Endothelial cell of umbilical vein (primary cell): ENCODE measurements at regions not wholly inside any gene's neighbourhood (a gene's known extent, or its start where the extent isn't known, plus 50 kb on each side); places are given as distances from the start of the nearest gene placed in this dataset.

ENCODE experiments used
- BruUV-seq: library from RNA; stranded (reverse); fragments of 400-500 nt; replicated peaks from 2 replicates; lab custom pipeline; 2021; lab: Mats Ljungman, UMichigan
- CTCF ChIA-PET: fragments of 300-600, 350-600 bp; sonication (Branson Sonifier 250); formaldehyde crosslinking; loops from one replicate; lab custom pipeline; 2021; ENCODE audit warnings: antibody characterized with exemption, inconsistent platforms; lab: Charles Lee
- POLR2A ChIA-PET: fragments of 300-600, 350-600 bp; sonication (Branson Sonifier 250); formaldehyde crosslinking; loops from one replicate; lab custom pipeline; 2021; ENCODE audit warnings: antibody characterized with exemption, inconsistent platforms; lab: Charles Lee
- DNase-seq: peaks from one replicate; pipeline ENCODE4 v3.0.0-alpha.2; 2011; ENCODE audit warnings: low read depth, low spot score
- FAIRE-seq: peaks from 2 replicates; lab custom pipeline; 2011; peaks lifted over from hg19 to GRCh38; lab: Jason Lieb, UNC
- H2AFZ ChIP-seq: 2 replicates; pipeline ENCODE4 v1.6.0; 2012; ENCODE audit warnings: low read depth, low read length, control low read depth, inconsistent platforms
- H3K27ac ChIP-seq: 2 replicates; pipeline ENCODE4 v1.5.1; 2011; ENCODE audit warnings: low read depth, mild to moderate bottlenecking, control low read depth, low read length, moderate library complexity; ENCODE audit not compliant: insufficient read depth
- H3K27me3 ChIP-seq, 2 experiments: 2 replicates each; pipeline versions ENCODE4 v1.6.0 to v1.6.1; 2011; ENCODE audit warnings: low read length in 2 of 2, mixed read lengths in 1 of 2; ENCODE audit not compliant: control insufficient read depth in 2 of 2, insufficient read depth in 2 of 2
- H3K36me3 ChIP-seq, 2 experiments: 2 replicates in 1 of 2; 3 replicates in 1 of 2; pipeline ENCODE4 v1.5.1; 2011; ENCODE audit warnings: low read length in 2 of 2, mild to moderate bottlenecking in 1 of 2, moderate library complexity in 1 of 2; ENCODE audit not compliant: control insufficient read depth in 2 of 2, insufficient read depth in 2 of 2; ENCODE audit errors: extremely low read depth in 1 of 2
- H3K4me1 ChIP-seq: 3 replicates; pipeline ENCODE4 v1.5.1; 2011; ENCODE audit warnings: mild to moderate bottlenecking, low read length; ENCODE audit not compliant: control insufficient read depth, insufficient read depth; ENCODE audit errors: extremely low read depth
- H3K4me2 ChIP-seq: 2 replicates; pipeline ENCODE4 v1.6.1; 2011; ENCODE audit warnings: low read length, control low read depth, mixed read lengths; ENCODE audit not compliant: insufficient read depth
- H3K4me3 ChIP-seq, 3 experiments: fragments of 200-600 bp in 1 of 3; sonication (generic), shearing (Covaris generic) in 1 of 3; replicated peaks in 1 of 3; 2 replicates each; pipeline ENCODE4 v1.5.1; 2011 to 2016; ENCODE audit warnings: control low read depth in 3 of 3, low read length in 3 of 3, mild to moderate bottlenecking in 2 of 3, inconsistent platforms in 1 of 3, low read depth in 1 of 3, moderate library complexity in 1 of 3; ENCODE audit not compliant: insufficient read depth in 1 of 3
- H3K79me2 ChIP-seq: 2 replicates; pipeline ENCODE4 v1.6.0; 2012; ENCODE audit warnings: low read length, inconsistent platforms; ENCODE audit not compliant: control insufficient read depth, insufficient read depth
- H3K9ac ChIP-seq: replicated peaks from 2 replicates; pipeline ENCODE3; 2011; ENCODE audit warnings: low read length, control low read depth; ENCODE audit not compliant: insufficient read depth; ENCODE audit errors: extremely low read depth
- H3K9me1 ChIP-seq: replicated peaks from 3 replicates; pipeline ENCODE4 v1.6.0; 2011; ENCODE audit warnings: mild to moderate bottlenecking, low read length; ENCODE audit not compliant: control insufficient read depth, insufficient read depth; ENCODE audit errors: extremely low read depth
- H3K9me3 ChIP-seq: replicated peaks from 2 replicates; pipeline ENCODE4 v1.5.1; 2012; ENCODE audit warnings: low read length, inconsistent platforms; ENCODE audit not compliant: control insufficient read depth, insufficient read depth
- H4K20me1 ChIP-seq: replicated peaks from 2 replicates; pipeline ENCODE3; 2011; ENCODE audit warnings: mild to moderate bottlenecking, low read length; ENCODE audit not compliant: control insufficient read depth, insufficient read depth; ENCODE audit errors: extremely low read depth
- EZH2 ChIP-seq: IDR thresholded peaks from 2 replicates; pipeline ENCODE4 v1.6.1; 2012; ENCODE audit warnings: borderline replicate concordance, low read depth, mild to moderate bottlenecking, moderate library complexity, low read length, inconsistent platforms; ENCODE audit not compliant: severe bottlenecking
- FOS ChIP-seq: IDR thresholded peaks from 2 replicates; pipeline ENCODE4 v1.6.1; 2011; ENCODE audit warnings: mild to moderate bottlenecking, low read length, moderate library complexity, borderline replicate concordance; ENCODE audit not compliant: insufficient read depth
- GATA2 ChIP-seq: IDR thresholded peaks from 2 replicates; pipeline ENCODE4 v1.7.0; 2011; ENCODE audit warnings: low read depth, mild to moderate bottlenecking, moderate library complexity, mixed read lengths, low read length; ENCODE audit not compliant: insufficient read length, insufficient read depth
- JUN ChIP-seq: IDR thresholded peaks from 2 replicates; pipeline ENCODE4 v1.6.1; 2011; ENCODE audit warnings: borderline replicate concordance, low read depth; ENCODE audit not compliant: insufficient read length, insufficient read depth
- MYC ChIP-seq: IDR thresholded peaks from one replicate; pipeline ENCODE4 v1.6.1; 2011; ENCODE audit warnings: mild to moderate bottlenecking, low read depth, low read length
- POLR2A ChIP-seq: IDR thresholded peaks from 2 replicates; pipeline ENCODE4 v1.6.1; 2012; ENCODE audit warnings: low read depth, mild to moderate bottlenecking, control low read depth, low read length
- POLR2AphosphoS5 ChIP-seq: IDR thresholded peaks from 2 replicates; pipeline ENCODE4 v1.6.1; 2012; ENCODE audit warnings: low read depth, mild to moderate bottlenecking, control low read depth, low read length, moderate library complexity; ENCODE audit not compliant: insufficient read depth
- dilution Hi-C: fragments of 300-500 bp; cut with MboI; formaldehyde crosslinking; loops from one replicate; pipeline ENCODE4 v1.15.0; 2019; ENCODE audit warnings: low sequenced_read_pairs; ENCODE audit not compliant: extremely low pct_ligation_motif_present
- intact Hi-C: fragments of 100-400 bp; cut with micrococcal nuclease; formaldehyde crosslinking; loops from one replicate; pipeline ENCODE4 v1.10.0; 2022
- TF ChIP-seq, protein P1 (sequence below), 2 donors: IDR thresholded peaks; 1 replicate in 1 of 2; 2 replicates in 1 of 2; pipeline ENCODE4 v1.5.1; 2011; ENCODE audit warnings: low read length in 2 of 2, mild to moderate bottlenecking in 2 of 2, moderate library complexity in 2 of 2, control low read depth in 1 of 2, inconsistent platforms in 1 of 2, low read depth in 1 of 2; ENCODE audit not compliant: insufficient read depth in 1 of 2; ENCODE audit errors: extremely low read depth in 1 of 2
- TF ChIP-seq, protein P2 (sequence below): IDR thresholded peaks from 2 replicates; pipeline ENCODE4 v1.6.1; 2011; ENCODE audit not compliant: insufficient read depth, insufficient read length

GRCh38 chr2:236351966-236352525, 87.8 kb upstream of the ASB18 start:
- no TSS peak for BruUV-seq
- H3K9me1 ChIP-seq, result no peaks in the 10 kb centered on the region
- DNase-seq (no peak), FAIRE-seq (no peak)
- dilution Hi-C loops (no loop called here), intact Hi-C loops (loop anchor here (5.0 kb wide), 1 partner anchor 160 kb away; no protein-coding TSS in a partner anchor)
- no peak overlapping the region for H3K4me2 ChIP-seq
- H3K27me3 ChIP-seq, result no peaks in the 10 kb centered on the region
- H3K9ac ChIP-seq, result no peak overlapping the region
- no peaks in the 10 kb centered on the region for H3K4me1 ChIP-seq
- no peaks in the 10 kb centered on the region for H4K20me1 ChIP-seq
- no peak overlapping the region for H3K27ac ChIP-seq
- H3K4me3 ChIP-seq, result no peak overlapping the region
- POLR2A ChIA-PET, result no interaction called here
- no peaks in the 10 kb centered on the region for H3K36me3 ChIP-seq
- H3K79me2 ChIP-seq, result no peaks in the 10 kb centered on the region
- TF ChIP-seq FOS (no peak), POLR2A (no peak), MYC (no peak), EZH2 (no peak), GATA2 (no peak), JUN (no peak), POLR2AphosphoS5 (no peak)
- TF ChIP-seq, protein P1, sequence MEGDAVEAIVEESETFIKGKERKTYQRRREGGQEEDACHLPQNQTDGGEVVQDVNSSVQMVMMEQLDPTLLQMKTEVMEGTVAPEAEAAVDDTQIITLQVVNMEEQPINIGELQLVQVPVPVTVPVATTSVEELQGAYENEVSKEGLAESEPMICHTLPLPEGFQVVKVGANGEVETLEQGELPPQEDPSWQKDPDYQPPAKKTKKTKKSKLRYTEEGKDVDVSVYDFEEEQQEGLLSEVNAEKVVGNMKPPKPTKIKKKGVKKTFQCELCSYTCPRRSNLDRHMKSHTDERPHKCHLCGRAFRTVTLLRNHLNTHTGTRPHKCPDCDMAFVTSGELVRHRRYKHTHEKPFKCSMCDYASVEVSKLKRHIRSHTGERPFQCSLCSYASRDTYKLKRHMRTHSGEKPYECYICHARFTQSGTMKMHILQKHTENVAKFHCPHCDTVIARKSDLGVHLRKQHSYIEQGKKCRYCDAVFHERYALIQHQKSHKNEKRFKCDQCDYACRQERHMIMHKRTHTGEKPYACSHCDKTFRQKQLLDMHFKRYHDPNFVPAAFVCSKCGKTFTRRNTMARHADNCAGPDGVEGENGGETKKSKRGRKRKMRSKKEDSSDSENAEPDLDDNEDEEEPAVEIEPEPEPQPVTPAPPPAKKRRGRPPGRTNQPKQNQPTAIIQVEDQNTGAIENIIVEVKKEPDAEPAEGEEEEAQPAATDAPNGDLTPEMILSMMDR (IDR thresholded peaks at IDR 0.05; ENCODE audit: extremely low read depth in 1 of 2, insufficient read depth in 1 of 2, low read depth in 1 of 2, low read length in 2 of 2), result no peak
- TF ChIP-seq, protein P2, sequence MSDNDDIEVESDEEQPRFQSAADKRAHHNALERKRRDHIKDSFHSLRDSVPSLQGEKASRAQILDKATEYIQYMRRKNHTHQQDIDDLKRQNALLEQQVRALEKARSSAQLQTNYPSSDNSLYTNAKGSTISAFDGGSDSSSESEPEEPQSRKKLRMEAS, result no peak
- CTCF ChIA-PET, result interaction anchor here (0.7 to 7.6 kb wide), 5 partner anchors 161 to 722 kb away, joined by 3 to 67 read pairs (median 7); partner anchors contain the start of gene ACKR3
- H3K9me3 ChIP-seq, result no peaks in the 10 kb centered on the region
- H2AFZ ChIP-seq, result no peak overlapping the region
